GM18519 (cell line): ENCODE measurements at regions not wholly inside any gene's neighbourhood (a gene's known extent, or its start where the extent isn't known, plus 50 kb on each side); places are given as distances from the start of the nearest gene placed in this dataset.

Experiments
- ATAC-seq: cut with Tn5 transposase; IDR thresholded peaks from one replicate; pipeline ENCODE4 v1.9.1; 2021; ENCODE audit warnings: mild to moderate bottlenecking, moderate library complexity; ENCODE audit not compliant: unreplicated experiment, low FRiP score

DNA sequence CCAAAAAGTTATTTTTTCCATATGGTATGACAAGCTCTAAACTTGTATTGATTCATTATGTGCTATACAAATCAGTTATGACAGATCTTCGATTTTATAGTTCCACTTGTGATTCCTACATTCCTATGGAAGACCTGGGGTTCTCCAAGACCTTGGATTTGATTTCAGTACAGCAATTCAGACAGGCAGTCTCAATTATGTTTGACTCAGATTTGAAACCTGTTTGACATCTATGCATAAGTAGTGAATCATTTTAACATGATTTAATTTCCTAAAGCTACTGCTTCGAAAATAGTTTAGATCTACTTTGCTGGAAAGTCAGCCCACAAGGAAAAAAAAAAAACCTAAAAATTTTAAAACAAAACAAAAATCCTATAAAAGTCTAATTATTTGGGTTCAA is 820.4 kb downstream of the LUZP2 start:
- ATAC-seq: no peak

DNA sequence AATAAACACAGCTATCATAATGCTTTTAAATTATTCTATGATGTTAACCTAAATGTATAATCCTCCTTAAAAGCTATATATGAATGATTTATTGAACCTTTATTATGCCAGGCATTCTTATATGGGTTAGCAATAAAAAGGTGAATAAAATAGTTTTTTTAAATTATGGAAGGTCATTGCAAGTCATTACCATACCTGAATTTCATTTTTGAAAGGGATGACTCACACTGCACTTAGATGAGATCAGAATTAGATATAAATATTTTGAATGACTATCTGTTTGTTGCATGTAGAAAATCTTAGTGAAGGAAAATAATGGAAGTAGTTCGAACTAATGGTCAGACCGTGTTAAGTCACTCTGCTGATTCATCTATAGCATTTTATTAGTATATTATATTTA is 822.3 kb downstream of the LUZP2 start:
- no peak for ATAC-seq

DNA sequence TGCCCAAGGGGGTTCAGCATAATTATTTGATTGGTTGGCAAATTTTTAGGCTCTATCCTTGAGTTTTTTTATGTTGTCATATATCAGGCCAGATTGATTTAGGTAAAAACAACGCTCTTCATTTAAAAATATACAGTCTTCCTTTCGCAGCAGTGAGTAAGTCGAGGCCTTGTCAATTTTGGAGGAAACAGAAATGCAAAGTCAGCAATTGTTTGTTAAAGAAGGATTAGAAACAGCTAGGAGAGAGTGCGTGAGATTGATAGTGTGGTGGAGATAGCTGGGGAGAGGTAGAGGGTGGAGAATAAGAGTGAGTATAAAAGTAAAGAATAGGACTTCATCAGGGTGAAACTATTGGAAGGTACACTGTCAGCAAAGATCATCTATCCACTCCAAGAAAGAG is 830.8 kb downstream of the LUZP2 start:
- ATAC-seq: no peak

DNA sequence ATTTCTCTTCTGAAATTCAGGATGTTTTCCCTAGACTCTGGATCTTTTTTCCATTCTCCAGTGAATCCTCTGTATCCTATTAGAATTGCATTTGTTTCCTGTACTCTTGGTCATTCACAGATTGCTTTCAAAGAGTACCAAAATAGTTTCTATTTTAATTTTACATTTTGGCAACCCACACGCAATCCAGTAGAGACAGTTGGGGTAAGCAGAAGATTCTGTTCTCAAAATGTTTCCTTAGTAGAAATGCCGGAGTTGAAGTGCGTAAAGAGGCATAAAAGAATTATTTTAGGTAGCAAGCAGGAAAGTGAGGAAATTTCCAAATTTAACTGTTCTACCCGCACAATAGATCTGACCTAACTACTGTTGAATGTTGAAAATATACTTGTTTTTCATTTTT is 842.4 kb downstream of the LUZP2 start:
- no peak for ATAC-seq

DNA sequence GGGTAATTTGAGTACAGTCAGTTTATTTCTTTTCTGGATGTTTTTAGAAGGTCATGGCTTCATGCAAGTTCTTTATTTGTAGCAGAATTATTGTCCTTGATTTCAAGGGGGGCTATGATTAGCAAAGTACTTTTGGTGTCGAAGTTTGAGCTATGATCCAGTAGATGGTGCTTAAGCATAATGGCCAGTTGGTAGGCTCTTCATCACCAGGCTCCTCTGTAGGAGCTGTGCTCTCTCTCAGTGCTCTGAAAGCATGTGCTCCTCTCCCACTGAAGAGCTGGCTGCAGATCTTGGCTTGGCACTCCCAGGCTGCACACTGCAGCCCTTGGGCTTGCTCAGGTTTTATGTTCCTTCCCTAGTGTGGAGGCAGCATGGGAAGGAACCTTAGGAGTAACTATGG is 852.7 kb downstream of the LUZP2 start:
- no peak for ATAC-seq

DNA sequence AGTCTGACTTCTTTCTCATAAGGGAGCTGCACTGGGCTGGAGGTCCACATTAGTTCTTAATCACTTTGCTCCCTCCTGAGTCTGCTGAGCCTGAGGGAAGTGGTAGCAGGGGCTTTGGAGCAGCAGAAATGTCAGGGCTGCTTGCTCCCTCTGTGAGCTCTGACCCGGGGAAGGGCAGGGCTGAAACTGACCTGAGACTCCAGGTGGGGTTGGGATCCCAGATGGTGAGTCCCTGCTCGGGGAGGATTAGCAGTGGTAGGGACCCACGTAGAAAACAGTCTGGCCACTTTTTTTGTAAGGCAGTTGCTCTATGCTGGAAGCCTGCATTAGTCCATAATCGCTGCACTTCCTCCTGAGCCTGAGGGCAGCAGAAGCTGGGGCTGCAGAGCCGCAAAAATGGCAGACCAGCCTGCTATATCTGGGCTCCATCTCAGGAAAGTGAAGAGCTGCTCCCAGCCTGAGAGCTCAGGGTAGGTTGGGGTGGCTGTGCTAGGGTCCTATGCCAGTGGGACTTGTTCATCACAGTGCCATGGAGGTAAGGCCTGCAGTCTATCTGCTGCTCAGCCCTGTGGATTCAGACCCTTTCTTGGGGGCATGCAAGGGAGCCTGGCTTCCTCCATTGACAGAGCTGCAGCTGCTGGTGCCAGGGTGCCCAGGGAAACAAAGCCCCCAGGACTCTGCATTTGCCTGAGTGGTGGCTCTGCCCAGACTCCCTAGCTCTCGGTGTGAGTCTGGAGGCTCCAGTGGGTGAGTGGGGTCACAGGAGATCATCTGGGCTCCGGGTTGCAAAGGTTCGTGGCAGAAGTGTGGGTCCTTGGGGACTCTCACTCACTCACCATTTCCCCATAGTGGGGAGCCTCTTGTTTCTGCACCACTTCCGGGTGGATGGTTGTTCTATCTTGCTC is 854.3 kb downstream of the LUZP2 start:
- ATAC-seq: no peak

DNA sequence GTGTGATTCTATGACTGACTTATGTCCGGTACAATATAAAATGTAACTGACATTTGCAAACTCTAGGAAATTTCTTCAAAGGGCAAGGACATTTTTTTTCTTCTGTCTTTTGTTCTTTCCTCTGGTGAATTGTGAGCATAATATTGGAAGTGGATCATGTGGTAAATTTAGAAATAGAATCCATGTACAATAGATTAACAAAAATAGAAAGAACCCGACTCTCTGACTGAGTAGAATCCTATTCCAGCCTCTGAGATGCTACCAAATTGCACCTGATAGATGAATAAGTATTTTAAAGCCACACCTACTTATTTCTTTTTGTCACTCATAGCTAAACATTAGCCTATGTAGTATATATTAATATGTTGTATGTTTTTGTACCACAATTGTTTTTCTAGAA is 860.3 kb downstream of the LUZP2 start:
- ATAC-seq: no peak

DNA sequence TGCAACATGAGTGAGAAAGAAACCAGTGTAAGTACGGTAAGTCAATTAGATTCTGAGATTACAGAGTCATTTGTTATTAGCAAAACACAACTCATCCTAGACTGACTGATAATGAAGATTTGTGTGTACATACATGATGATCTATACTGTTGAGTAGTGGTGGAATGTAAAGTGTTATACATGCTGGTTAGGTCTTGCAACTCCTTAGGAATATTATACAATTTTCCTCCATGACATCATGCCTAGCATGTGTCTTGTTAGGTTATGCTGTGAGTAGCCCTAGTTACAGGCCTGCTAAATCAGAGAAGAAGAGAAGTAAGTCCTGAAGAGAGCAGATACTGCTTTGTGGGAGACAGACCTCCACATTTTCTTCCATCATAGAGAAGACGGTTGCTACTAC is 880.6 kb downstream of the LUZP2 start:
- ATAC-seq: no peak

DNA sequence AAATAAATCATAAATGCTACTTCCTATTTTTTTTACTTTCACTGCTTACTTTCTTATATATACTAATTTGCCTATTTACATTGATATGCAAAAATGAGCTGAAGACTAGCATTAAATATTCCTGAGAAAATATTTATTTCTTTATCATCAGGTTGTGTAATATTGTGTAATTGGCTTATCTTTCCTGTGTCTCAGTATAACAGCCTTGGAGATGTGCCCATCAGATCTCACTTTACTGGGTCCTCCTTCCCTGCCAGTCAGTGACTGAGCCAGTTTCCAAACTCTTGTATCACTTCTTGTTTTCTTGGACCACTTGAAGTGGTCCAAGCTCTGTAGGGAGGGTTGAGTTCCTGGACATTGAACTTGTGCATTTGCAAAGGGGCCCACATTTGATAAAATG is 900.0 kb downstream of the LUZP2 start:
- ATAC-seq: no peak

DNA sequence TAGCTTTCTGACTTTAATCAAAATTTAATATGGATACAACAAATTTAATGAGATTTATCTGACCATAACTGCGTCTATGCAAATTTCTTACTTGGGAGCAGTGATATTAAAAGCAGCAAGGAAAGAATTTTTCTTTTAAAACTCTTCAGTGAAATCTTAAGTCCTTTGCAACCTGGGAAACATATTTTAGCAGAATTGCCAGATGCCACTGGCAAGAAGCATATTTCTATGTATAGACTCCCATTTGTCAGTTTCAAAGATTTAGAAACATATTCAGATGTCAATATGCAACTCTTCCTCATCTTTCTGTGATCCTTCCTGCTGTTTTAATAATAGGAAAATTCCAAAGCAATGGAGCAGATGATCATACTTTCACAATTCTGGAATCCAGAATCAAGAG is 911.3 kb downstream of the LUZP2 start:
- ATAC-seq: no peak

DNA sequence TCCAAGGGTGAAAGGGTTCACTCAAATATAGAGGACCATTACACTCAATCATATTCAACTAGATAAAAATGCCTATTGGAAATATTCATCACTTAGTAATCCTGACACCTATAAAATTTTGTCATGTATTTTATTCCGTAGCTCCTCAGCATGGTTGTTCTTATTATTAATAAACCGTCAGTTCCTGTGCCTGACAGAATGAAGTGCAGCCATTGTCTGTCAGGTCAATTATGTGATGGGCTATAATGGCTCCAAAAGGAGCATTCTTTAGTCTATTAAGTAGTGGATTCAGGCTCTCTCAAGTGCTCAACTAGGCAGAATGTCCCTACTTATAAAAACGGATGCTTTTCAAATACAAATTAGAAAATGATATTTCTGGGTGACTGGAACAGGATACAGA is 916.1 kb upstream of the ANO3 start:
- no peak for ATAC-seq

DNA sequence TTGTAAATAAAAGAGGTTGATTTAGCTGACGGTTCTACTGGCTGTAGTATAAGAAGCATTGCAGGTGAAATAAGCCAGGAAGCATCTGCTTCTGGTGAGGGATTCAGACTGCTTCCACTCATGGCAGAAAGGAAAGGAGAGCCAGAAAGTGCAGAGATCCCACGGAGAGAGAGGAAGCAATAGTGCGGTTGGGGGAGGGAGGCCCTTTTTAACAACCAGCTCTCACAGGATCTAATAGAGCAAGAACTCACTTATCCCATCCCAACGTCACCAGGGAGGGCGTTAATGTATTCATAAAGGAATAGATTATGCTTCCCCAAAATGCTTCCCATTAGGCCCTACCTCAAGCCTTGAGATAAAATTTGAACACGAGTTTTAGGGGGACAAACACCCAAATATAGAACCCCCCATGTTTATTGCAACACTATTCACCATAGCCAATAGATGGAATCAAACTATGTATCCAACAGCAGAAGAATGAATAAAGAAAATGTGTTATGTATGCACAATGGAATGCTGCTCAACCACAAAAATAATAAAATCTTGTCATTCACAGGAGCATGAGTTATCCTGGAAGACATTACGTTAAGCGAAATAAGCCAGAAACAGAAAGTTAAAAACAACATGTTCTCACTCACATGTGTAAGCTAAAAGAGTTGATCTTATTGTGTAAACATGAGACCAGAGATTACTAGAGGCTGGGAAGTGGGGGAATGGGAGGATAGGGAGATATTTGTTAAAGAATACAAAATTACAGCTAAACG is 908.3 kb upstream of the ANO3 start:
- ATAC-seq: no peak

DNA sequence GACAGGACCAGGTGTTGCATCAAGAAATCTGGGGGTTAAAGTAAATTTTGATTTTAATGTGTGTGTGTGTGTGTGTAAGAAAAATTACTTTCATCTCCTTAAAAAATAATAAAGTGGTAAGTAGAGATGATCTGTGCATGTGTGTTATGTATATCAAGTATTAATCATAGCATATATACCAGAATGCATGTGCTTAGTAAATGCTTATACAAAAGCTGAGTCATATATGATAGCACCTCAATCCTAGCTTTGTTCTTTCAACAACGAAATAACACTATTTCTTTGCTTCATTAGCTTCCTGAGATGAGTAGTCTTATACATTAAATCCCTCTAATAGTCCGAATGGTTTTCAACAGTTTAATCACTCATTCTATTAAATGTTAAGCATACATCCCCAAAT is 899.6 kb upstream of the ANO3 start:
- ATAC-seq: no peak

DNA sequence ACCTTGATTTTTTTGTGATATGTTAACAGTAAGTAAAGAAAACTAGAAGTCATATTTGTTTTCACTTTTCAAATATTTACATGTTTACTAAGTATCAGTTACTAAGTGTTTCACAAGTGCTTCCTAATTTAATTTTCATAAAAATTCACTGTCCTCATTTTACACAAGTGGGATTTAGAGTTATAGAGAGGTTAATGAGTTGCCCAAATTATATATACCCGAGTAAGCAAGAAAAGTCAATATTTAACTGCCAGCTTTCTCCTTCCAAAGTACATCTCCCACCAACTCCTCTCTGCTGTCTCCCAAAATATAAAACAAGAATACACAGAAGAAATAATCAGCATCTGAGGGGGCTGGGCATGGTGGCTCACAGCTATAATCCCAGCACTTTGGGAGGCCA is 896.7 kb upstream of the ANO3 start:
- no peak for ATAC-seq

DNA sequence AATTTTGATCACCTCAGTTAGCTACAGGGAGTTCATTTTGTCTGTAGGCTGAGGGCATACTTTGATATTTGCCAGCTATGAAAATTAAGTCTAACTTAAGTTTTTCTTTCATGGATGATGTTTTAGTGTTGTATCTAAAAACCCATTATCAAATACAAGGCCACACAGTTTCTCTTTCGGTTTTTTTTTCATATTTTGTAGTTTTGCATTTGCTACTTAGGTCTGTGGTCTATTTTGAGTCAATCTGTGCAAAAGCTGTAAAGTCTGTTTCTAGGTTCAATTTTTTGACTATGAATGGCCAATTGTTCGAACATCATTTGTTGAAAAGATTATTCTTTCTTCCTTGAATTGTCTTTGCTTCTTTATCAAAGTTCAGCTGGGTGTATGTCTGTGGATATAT is 895.6 kb upstream of the ANO3 start:
- no peak for ATAC-seq

DNA sequence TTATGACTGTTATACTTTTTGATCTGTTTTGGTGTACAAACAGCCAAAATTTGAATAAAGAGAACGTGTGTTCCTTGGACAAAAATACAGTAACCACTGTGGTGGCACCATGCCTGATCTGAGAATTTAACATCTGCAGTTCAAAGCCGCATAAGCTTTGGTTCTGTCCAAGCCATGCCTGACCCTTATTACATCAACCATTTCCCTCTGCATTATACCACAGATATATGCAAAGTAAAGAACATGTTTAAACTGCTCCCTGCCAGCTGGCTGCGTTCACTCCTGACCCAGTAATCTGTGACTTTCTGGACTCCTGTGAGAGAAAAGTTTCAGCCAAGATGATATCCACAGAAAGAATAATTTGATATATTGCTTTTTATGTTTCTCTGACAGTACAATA is 890.5 kb upstream of the ANO3 start:
- no peak for ATAC-seq

DNA sequence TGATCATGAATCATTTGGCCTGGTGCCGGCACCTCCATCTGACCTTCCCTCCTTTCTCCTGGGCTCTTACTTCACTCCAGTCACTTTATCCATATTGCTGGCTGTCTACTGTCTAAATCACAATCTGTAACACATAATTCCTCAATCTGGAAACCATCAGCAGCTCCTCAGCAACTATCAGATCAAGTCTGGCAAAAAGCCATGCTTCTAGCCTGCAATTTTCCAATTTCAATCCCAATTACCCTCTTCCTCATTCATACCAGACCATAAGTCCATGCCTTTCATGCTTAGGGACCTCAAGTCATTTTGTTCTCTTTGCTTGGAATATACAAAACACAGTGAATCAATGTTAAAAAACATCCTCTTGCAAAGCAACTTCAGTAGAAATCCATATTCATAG is 882.8 kb upstream of the ANO3 start:
- no peak for ATAC-seq

DNA sequence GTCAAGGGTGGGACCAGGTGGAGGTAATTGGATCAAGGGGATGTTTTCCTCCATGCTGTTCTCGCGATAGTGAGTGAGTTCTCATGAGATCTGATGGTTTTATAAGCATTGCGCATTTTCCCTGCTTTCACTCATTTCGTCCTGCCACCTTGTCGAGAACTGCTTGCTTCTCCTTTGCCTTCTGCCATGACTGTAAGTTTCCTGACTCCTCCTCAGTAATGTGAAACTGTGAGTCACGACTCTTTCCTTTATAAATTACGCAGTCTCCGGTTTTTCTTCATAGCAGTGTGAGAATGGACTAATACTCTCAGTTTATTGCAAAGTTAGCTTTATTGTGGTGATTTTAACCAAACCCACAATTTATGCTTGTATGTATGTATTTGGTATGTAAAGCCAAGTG is 878.5 kb upstream of the ANO3 start:
- ATAC-seq: no peak

DNA sequence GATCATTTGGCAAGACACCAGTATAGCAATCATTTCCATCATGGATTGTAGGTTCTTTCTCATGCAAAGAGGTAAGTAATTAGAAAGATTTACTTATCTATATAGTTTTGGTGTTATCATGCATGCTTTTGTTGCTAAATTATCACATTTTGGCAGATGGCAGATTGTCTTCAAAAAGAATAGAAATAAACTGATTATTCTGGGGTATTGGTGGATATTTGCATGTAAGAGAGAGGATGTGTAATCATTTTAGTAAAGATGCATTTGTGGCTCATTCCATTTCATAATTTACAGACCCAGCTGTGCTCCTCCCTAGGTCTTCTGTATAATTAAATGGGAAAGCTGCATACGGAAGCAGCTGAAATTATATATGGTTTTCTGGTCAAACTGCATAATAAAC is 875.7 kb upstream of the ANO3 start:
- ATAC-seq: no peak

DNA sequence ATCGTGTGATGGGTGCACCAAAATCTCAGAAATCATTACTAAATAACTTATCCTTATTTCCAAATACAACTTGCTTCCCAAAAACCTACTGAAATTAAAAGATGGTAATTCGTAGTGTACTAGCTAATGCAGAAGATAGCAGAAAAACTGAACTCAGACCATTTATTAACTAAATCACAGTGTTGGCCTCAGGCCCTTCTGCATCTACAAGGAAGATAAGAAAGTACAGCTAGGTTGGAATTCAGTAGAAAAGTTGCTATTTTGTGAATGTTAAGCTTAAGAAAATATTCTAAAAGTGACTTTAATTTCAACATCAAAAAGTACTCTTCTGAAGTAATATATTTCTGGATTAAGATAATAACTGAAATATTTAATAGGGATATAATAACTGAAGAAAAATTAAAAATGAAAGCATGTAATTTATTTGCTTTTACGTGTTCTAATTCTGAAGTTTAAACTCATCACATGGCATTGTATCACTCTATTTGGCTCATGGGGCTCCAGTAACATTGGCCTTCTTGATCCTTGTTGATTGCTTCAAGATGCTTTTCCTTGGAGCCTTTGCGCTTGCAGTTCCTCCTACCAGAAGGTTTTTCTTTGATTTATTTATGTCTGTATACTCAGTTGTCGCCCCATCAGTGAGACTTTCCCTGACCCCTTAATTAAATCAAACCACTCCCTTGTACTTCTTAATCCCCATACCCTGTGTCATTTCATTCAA is 847.9 kb upstream of the ANO3 start:
- no peak for ATAC-seq

DNA sequence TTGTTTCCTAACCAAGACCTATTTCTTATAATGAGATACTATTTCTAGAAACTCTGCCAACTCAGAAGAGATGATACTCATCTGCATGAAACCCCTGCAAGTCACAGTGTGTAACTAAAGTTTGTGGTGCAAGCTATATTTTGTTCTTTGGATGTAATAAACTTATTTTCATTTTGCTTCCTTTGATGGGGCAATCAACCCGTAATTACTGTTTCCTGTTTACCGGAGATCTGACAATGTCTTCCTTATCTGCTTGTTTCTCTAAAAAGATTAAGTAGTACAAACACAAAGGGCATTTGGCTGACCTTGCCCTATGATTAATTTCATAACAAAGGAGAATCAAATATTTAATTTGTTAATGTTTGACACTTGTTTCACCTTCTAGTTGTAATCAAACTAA is 846.6 kb upstream of the ANO3 start:
- ATAC-seq: no peak
